NCI-H2171 treated with DMSO at 0.1 percent for 48 hours (cell line): ENCODE measurements at regions not wholly inside any gene's neighbourhood (a gene's known extent, or its start where the extent isn't known, plus 50 kb on each side); places are given as distances from the start of the nearest gene placed in this dataset.
"Not testable (repeated sequence)": the region's sequence is repeated elsewhere in the genome, so short reads cannot be mapped to it uniquely, and the experiment has no call there.

ENCODE experiments used
- DNase-seq: peaks from one replicate; lab custom pipeline; 2025; lab: John Stamatoyannopoulos, UW

DNA sequence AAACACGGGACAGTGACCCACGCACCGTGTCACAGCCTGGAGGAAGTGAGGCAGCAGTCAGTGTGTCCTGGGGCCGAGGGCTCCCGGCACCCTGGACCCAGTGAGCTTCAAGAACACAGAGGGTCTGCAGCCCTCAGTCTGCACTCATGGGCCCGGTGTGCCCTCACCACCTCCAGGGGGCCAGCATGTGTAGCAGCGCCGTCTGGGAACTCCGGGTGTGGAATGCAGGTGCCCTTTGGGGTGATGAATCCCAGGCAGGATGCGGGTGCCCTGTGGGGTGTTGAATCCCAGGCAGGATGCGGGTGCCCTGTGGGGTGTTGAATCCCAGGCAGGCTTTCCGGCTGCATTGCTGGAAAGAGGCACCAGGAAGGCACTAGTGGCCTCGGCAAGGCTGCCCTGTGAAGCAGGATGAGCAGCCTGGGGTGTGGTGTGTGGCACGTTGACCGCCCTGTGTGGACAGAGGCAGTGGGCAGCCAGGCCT lies 1399.9 kb downstream of the BRD1 start:
- DNase-seq: no peak

DNA sequence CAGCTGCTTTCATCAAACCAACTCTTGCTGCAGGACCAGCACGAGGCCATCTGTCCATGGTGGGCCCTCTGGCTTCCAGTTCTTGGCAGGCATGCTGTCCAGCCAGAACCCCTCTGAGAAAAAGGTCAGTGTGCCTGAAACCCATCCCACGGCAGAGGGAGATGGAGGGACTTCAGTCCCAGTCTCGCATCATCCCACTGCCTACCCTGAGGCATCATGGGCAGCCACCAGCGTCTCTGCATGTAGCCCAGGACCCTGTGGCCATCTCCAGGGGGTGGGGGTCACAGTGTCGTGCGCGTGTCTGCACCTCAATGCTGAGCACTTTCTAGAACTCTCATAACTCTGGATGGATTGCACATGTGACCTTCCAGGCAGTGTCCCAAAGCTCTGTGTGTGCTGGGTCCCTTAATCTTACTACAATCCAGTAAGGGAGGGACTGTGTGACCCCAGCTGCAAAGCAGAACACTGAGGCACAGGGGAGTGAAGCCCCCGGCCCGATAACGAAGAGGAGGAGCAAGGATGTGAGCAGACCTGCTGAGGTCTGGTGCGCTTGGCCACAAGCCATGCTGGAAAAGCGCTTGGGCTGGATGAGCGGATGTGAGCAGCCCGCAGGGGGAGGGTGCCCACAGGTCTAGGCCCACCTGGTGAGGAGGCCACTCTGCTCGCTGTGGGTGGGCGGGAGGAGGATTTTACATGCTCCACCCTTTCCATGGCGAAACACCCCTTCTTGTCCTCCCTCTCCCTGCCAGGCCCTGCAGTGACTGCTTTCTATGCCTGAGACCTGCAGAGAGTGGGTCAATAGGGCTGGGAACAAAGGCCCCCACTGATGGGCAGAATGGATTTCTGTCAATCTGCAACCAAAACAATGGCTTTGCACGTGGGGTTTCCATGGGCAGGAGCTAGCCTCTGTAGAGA lies 1401.0 kb downstream of the BRD1 start:
- DNase-seq: no peak

- DNase-seq: no peak
These were observed 1402.0 kb downstream of the BRD1 start for GRCh38 chr22:48425641-48426040.

GRCh38 chr22:48425091-48425506 lies 1402.6 kb downstream of the BRD1 start:
- no peak for DNase-seq

GRCh38 chr22:48424661-48425060 lies 1403.0 kb downstream of the BRD1 start:
- DNase-seq: no peak

- DNase-seq: no peak
These were observed 1403.5 kb downstream of the BRD1 start for GRCh38 chr22:48424201-48424627.

- DNase-seq: peak; percentile 27
These were observed 1404.2 kb downstream of the BRD1 start for GRCh38 chr22:48423481-48423911.

DNA sequence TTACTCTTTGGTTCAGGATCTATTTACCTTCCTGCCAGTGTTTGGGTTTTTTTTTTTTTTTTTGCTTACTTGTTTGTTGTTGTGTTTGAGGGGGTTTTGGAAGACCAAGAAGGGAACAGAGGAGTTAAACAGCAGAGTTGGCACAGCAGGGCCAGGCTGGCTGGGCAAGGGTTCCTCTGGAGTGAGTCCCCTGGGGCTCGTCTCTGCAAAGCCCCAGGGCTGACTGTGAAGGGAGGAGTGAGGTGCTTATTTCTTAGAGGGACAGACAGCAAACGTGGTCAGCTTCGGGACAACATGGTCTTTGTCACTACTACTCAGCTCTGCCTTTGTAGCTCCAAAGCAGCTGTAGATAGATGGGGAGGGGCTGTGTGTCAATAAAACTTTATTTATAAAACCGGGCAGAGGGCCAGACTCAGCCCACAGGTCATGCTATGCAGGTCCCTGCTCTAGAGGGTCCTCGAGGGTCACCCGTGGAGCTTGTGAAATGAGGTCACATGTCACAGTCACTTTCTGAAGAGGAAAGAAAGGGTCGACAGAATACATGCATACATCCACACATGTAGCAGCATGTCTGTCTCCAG lies 1404.7 kb downstream of the BRD1 start:
- peak; percentile 27 for DNase-seq

- DNase-seq: no peak
These were observed 1408.8 kb downstream of the BRD1 start for GRCh38 chr22:48418831-48419230.

DNA sequence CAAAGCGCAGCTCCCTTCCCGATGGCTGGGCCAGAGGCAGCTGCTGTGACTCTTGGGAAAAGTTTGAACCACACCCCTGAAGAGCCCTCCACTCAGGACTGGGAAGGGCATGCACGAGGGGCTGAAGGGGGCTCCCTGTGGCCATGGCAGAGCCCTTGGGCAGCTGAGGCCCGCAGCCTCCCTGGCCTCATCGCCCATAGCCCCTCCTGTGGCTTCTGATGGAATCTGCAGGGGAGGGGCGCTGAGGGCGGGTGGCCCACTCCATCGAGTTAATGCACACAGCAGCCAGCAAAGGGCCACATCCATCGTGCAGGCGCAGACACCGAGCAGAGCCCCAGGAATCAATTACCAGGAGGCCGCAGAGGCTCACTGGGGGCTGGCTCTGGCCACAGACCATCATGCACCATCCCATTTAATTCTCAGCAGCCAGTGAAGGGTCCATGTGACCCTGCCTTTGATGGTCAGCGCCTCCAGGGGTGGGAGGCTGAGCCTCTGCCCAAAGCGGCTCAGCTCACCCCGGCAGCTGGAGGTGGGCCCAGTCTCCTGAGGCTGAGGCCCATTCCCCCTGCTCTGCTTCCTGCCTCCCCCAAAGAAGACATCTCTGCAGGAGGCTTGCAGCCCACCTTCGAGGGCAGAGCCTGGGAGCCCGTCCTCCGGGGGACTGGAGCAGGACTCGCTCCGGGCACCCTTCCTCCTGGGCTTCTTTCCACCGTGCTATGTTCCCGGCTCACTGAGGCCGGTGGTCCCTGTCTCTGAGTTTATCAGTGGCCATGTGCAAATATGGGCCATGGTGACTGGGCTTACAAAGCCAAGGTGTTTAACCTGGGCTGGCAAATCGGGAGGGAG lies 1410.2 kb downstream of the BRD1 start:
- DNase-seq: no peak

- no peak for DNase-seq
These were observed 1411.1 kb downstream of the BRD1 start for GRCh38 chr22:48416396-48417224.

DNA sequence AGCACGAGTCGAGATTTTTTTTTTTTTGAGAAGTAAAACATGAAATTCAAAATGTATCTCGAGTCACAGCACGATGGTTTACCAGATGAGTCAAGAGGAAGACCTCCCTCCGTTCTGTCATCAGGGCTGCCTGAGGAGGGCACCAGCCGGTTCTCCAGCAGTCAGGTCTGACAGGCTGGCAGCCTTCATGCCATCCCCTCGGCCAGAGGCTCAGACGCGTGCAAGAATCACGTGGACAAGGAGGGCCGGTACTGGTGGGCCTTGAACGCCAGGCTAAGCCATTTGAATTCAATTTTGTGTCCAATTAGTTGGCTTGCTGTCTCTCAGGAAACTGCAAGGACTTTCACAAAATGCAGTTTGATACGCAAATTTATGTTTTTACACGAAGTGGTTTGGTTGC lies 1412.2 kb downstream of the BRD1 start:
- no peak for DNase-seq

DNA sequence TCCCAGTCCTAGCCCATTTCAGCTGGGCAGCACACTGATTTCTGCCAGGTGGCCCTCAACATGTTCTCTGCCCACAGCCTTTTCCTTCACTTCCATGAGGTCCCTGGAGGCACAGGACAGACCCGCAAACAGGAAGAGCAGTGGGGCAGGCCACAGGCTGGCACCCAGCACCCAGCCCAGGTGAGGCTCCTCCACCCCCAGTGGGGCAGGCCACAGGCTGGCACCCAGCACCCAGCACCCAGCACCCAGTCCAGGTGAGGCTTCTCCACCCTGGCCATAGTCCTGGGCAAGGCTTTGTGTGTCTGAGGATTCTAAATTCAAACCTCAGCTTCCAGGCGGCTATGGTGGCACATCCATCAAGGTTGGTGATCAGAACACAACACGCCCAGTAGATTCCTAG lies 1413.0 kb downstream of the BRD1 start:
- DNase-seq: no peak

DNA sequence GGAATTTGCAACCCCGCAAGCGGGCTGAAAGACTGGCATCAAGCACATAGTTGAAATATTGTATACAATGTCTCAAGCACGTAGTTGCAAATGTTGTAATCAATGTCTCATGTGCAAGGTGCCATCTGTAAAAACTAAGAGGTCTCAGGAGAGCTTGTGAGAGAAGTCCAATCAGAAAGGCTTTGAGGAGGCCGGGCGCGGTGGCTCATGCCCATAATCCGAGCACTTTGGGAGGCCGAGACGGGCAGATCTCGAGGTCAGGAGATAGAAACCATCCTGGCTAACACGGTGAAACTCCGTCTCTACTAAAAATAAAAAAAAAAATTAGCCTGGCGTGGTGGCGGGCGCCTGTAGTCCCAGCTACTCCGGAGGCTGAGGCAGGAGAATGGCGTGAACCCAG lies 1414.7 kb downstream of the BRD1 start:
- not testable (repeated sequence) for DNase-seq

DNA sequence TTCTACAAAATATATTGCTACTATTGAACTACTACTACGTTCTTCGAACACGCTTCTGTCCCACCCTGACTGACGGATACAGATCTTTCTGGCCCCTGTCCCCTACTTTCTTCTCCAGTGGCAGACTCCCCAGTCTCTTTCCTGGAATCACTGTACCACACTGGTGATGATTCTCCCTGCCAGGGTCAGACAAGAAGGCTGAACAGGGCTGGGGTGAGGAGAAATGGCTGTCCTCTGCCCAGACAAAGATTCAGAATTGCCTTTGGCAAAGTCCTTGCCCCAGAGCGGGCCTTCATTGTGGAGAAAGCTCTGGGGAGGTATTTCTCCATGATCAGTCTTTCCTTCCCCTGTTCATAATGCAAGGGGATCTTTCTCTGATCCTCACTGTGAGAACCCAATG lies 1417.1 kb downstream of the BRD1 start:
- no peak for DNase-seq

DNA sequence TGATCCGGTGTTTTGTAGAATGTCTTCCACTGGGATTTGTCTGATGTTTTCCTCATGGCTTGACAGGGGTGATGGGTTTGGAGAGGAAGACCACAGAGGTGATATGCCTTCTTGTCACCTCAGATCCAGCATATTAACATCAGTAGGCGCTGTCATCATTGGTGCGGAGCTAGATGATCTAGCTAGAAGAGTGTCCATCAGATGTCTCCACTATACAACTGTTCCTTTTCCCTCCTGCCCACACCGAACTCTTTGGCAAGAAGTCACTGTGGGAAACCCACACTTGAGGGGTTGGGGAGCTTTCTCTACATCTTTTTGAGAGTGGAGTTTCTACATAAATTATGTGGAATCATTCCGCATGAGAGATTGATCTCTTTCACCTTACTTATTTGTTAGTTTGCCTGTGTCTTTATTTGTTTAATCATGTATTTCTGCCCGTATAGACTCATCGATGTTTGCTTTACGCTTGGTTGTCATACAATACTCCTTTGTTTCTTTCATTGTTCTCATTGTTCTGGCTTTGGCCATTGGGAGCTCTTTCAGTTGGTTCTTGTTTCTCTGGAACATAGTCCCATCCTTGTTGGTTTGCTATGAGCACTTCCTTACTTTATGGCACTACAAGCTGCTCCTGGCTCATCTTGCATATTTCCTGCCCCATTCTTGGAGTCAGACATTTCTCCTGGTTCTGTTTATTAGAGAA lies 1420.3 kb downstream of the BRD1 start:
- DNase-seq: no peak

GRCh38 chr22:48406161-48406560 lies 1421.5 kb downstream of the BRD1 start:
- DNase-seq: no peak

- DNase-seq: no peak
These were observed 1421.9 kb downstream of the BRD1 start for GRCh38 chr22:48405741-48406140.

GRCh38 chr22:48404801-48405447 lies 1422.7 kb downstream of the BRD1 start:
- DNase-seq: no peak
